ENCODE measurements at regions not wholly inside any gene's neighbourhood (a gene's known extent, or its start where the extent isn't known, plus 50 kb on each side); places are given as distances from the start of the nearest gene placed in this dataset.
"Not testable (repeated sequence)": the region's sequence is repeated elsewhere in the genome, so short reads cannot be mapped to it uniquely, and the experiment has no call there.

DNA sequence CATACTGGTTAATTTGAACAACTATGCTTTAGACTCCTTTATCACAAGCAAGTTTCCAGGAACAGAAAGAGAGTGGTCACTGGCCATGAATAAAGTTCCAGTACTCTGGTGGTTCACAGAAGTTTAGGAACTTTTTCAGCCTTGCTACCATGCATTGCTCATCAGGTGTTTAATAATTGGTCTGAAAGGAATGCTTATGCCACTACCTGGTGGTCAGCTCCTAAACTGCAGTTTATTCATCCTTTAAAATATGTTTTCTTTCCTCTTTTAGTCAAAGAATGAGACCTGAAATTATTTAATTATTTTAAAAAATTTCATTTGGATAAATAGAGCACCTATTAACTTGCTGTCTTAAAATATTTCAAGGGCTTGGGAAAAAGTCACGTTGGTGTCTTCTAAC, 260.1 kb upstream of the OR4E1 start:
- Mint-ChIP-seq H3K4me1 (no peaks in the 10 kb centered on the region), H3K27me3 (no peaks in the 10 kb centered on the region), H3K27ac (no peak overlapping the region), H3K4me3 (no peak overlapping the region), H3K36me3 (ENCODE audit: low read depth) (no peaks in the 10 kb centered on the region)
- no peaks in the 10 kb centered on the region for H3K9me3 ChIP-seq (ENCODE audit: control insufficient read depth, low read length, poor library complexity, severe bottlenecking)
- DNase-seq: no peak
- no peak for ATAC-seq

DNA sequence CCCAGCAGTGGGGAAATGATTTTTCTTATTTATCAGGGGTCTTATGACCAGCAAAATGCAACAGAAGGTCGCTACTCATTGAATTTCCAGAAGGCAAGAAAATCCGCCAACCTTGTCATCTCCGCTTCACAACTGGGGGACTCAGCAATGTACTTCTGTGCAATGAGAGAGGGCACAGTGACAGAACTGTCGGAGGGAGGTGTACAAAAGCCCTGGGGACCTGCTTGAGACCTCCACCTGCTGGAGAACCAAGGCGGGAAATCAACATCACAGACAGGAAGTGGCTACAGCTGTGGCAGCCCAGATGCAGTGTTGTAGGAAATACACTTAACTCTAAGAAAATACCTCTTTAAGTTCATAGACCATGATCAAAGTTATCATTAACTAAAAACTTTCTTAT, 250.9 kb upstream of the OR4E1 start:
- Mint-ChIP-seq H3K4me3 (peak overlapping the region; percentile 55), H3K27me3 (no peaks in the 10 kb centered on the region), H3K36me3 (ENCODE audit: low read depth) (no peaks in the 10 kb centered on the region), H3K4me1 (peaks cover 23% of the 10 kb centered on the region), H3K27ac (peak overlapping the region; percentile 75)
- peak; percentile 18 to 40 (median 23) for DNase-seq
- peak; percentile 88 for ATAC-seq
- H3K9me3 ChIP-seq (ENCODE audit: control insufficient read depth, low read length, poor library complexity, severe bottlenecking): no peaks in the 10 kb centered on the region

GRCh38 chr14:21923820-21924219, 250.2 kb upstream of the OR4E1 start:
- no peaks in the 10 kb centered on the region for H3K36me3 Mint-ChIP-seq (ENCODE audit: low read depth)
- peak; percentile 92 for ATAC-seq

GRCh38 chr14:21921453-21921852, 247.8 kb upstream of the OR4E1 start:
- peak overlapping the region; percentile 78 for H3K27ac Mint-ChIP-seq
- no peak for ATAC-seq
- DNase-seq: no peak
- H3K9me3 ChIP-seq (ENCODE audit: control insufficient read depth, low read length, poor library complexity, severe bottlenecking): no peaks in the 10 kb centered on the region
- no peaks in the 10 kb centered on the region for H3K27me3 Mint-ChIP-seq
- no peaks in the 10 kb centered on the region for H3K36me3 Mint-ChIP-seq (ENCODE audit: low read depth)
- no peak overlapping the region for H3K4me3 Mint-ChIP-seq
- H3K4me1 Mint-ChIP-seq: peaks cover 28% of the 10 kb centered on the region

More at GRCh38 chr14:21923820-21924219, 250.2 kb upstream of the OR4E1 start:
- no peaks in the 10 kb centered on the region for H3K9me3 ChIP-seq (ENCODE audit: control insufficient read depth, low read length, poor library complexity, severe bottlenecking)
- no peaks in the 10 kb centered on the region for H3K27me3 Mint-ChIP-seq
- peak overlapping the region; percentile 75 for H3K27ac Mint-ChIP-seq
- H3K4me3 Mint-ChIP-seq: peak overlapping the region; percentile 36
- peak in 2 of 3 donors; percentile 6 to 11 for DNase-seq
- peaks cover 23% of the 10 kb centered on the region for H3K4me1 Mint-ChIP-seq

- Mint-ChIP-seq H3K27ac (peak overlapping the region; percentile 74), H3K4me1 (peaks cover 10% of the 10 kb centered on the region), H3K27me3 (no peaks in the 10 kb centered on the region), H3K4me3 (peak overlapping the region; percentile 85), H3K36me3 (ENCODE audit: low read depth) (no peaks in the 10 kb centered on the region)
- DNase-seq (peak in 1 of 3 donors; percentile 37), ATAC-seq (peak; percentile 68)
- no peaks in the 10 kb centered on the region for H3K9me3 ChIP-seq (ENCODE audit: control insufficient read depth, low read length, poor library complexity, severe bottlenecking)
Observed at GRCh38 chr14:21917699-21918436, 244.2 kb upstream of the OR4E1 start.

DNA sequence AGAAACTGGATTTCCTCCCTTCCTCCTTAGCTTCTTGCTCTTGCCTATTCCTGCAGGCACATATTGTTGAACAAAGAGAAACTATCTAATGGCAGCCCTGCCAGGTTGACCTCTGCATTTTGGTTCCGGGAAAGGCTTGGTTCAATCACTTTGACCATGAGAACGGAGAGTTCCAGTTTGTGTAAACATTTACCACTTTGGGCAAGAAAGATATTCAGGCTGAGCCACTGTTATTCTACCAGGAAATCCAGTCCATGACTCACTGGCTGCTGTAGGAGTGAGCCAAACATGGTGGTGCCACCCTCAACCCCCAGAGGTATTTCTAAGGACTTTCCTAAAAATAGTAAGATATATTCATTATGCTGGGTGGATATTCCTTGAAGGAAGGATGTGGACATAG, 242.2 kb upstream of the OR4E1 start:
- H3K9me3 ChIP-seq (ENCODE audit: control insufficient read depth, low read length, poor library complexity, severe bottlenecking): no peaks in the 10 kb centered on the region
- Mint-ChIP-seq H3K4me3 (peak overlapping the region; percentile 21), H3K27me3 (no peaks in the 10 kb centered on the region), H3K36me3 (ENCODE audit: low read depth) (no peaks in the 10 kb centered on the region), H3K4me1 (peaks cover 14% of the 10 kb centered on the region), H3K27ac (peak overlapping the region; percentile 60)
- ATAC-seq (no peak), DNase-seq (no peak)

DNA sequence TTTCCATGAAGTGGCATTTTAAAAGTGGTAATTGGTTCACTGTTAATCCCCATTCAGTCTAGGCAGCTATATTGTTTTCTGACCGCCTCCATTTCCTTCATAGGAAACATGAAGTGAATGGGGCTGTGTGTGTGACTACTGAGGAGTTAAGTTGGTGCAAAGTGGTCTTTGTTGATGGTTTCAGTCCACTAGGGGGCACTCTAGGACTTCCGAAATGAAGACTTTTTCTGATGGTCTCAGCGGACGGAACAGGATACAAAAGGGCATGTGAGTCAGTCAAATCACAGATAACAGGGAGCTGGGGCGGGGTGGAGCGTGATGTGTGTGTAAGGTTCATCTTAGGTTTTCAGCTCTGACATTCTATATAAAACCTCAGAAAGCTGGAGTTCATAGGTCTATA, 240.1 kb upstream of the OR4E1 start:
- H3K4me3 Mint-ChIP-seq: no peak overlapping the region
- DNase-seq (peak; percentile 34 to 59 (median 51)), ATAC-seq (peak; percentile 89)
- H3K4me1 Mint-ChIP-seq: peaks cover 11% of the 10 kb centered on the region
- H3K27me3 Mint-ChIP-seq: no peaks in the 10 kb centered on the region
- peak overlapping the region; percentile 79 for H3K27ac Mint-ChIP-seq
- no peaks in the 10 kb centered on the region for H3K9me3 ChIP-seq (ENCODE audit: control insufficient read depth, low read length, poor library complexity, severe bottlenecking)
- no peaks in the 10 kb centered on the region for H3K36me3 Mint-ChIP-seq (ENCODE audit: low read depth)

- Mint-ChIP-seq H3K4me3 (no peak overlapping the region), H3K36me3 (ENCODE audit: low read depth) (no peaks in the 10 kb centered on the region), H3K27ac (no peak overlapping the region), H3K4me1 (peaks cover 7% of the 10 kb centered on the region), H3K27me3 (no peaks in the 10 kb centered on the region)
- no peak for DNase-seq
- no peaks in the 10 kb centered on the region for H3K9me3 ChIP-seq (ENCODE audit: control insufficient read depth, low read length, poor library complexity, severe bottlenecking)
- ATAC-seq: no peak
Observed at GRCh38 chr14:21912367-21912766, 238.7 kb upstream of the OR4E1 start.

GRCh38 chr14:21911877-21912276, 238.3 kb upstream of the OR4E1 start:
- DNase-seq (no peak), ATAC-seq (no peak)
- Mint-ChIP-seq H3K27ac (no peak overlapping the region), H3K4me3 (no peak overlapping the region), H3K27me3 (no peaks in the 10 kb centered on the region), H3K4me1 (peaks cover 7% of the 10 kb centered on the region), H3K36me3 (ENCODE audit: low read depth) (no peaks in the 10 kb centered on the region)
- no peaks in the 10 kb centered on the region for H3K9me3 ChIP-seq (ENCODE audit: control insufficient read depth, low read length, poor library complexity, severe bottlenecking)

GRCh38 chr14:21910260-21910659, 236.6 kb upstream of the OR4E1 start:
- peaks cover 7% of the 10 kb centered on the region for H3K4me1 Mint-ChIP-seq
- DNase-seq (no peak), ATAC-seq (no peak)
- H3K27me3 Mint-ChIP-seq: no peaks in the 10 kb centered on the region
- no peak overlapping the region for H3K27ac Mint-ChIP-seq
- H3K9me3 ChIP-seq (ENCODE audit: control insufficient read depth, low read length, poor library complexity, severe bottlenecking): no peaks in the 10 kb centered on the region
- no peak overlapping the region for H3K4me3 Mint-ChIP-seq
- H3K36me3 Mint-ChIP-seq (ENCODE audit: low read depth): no peaks in the 10 kb centered on the region

GRCh38 chr14:21902561-21903181, 229.1 kb upstream of the OR4E1 start:
- ATAC-seq: peak; percentile 77
- no peaks in the 10 kb centered on the region for H3K36me3 Mint-ChIP-seq (ENCODE audit: low read depth)
- H3K4me3 Mint-ChIP-seq: peak overlapping the region; percentile 41
- no peaks in the 10 kb centered on the region for H3K9me3 ChIP-seq (ENCODE audit: control insufficient read depth, low read length, poor library complexity, severe bottlenecking)
- no peaks in the 10 kb centered on the region for H3K27me3 Mint-ChIP-seq
- peak overlapping the region; percentile 53 for H3K27ac Mint-ChIP-seq
- DNase-seq: no peak
- H3K4me1 Mint-ChIP-seq: peaks cover 5% of the 10 kb centered on the region

DNA sequence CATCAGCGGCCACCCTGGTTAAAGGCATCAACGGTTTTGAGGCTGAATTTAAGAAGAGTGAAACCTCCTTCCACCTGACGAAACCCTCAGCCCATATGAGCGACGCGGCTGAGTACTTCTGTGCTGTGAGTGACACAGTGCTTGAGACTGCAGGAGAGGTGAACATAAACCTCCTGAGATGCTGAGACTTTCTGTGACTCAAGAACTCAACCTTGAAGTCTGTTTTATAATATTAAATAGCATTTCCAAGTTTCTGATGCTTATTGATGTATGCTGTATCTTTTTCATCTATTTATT, 221.2 kb upstream of the OR4E1 start:
- H3K4me3 Mint-ChIP-seq: peak overlapping the region; percentile 78
- H3K36me3 Mint-ChIP-seq (ENCODE audit: low read depth); DNase-seq; H3K9me3 ChIP-seq (ENCODE audit: control insufficient read depth, low read length, poor library complexity, severe bottlenecking); H3K27me3 Mint-ChIP-seq: not testable (repeated sequence)
- ATAC-seq: peak; percentile 59
- peaks cover 15% of the 10 kb centered on the region for H3K4me1 Mint-ChIP-seq
- H3K27ac Mint-ChIP-seq: peak overlapping the region; percentile 21

GRCh38 chr14:21894003-21894897, 220.6 kb upstream of the OR4E1 start:
- ATAC-seq (peak; percentile 90), DNase-seq (peak; percentile 19 to 26 (median 23))
- no peaks in the 10 kb centered on the region for H3K9me3 ChIP-seq (ENCODE audit: control insufficient read depth, low read length, poor library complexity, severe bottlenecking)
- peak overlapping the region; percentile 78 for H3K4me3 Mint-ChIP-seq
- peak overlapping the region; percentile 43 for H3K27ac Mint-ChIP-seq
- no peaks in the 10 kb centered on the region for H3K27me3 Mint-ChIP-seq
- peaks cover 15% of the 10 kb centered on the region for H3K4me1 Mint-ChIP-seq
- H3K36me3 Mint-ChIP-seq (ENCODE audit: low read depth): no peaks in the 10 kb centered on the region

Data from T-helper 17 cell (primary cell).